HEK293 (cell line): ENCODE measurements at regions not wholly inside any gene's neighbourhood (a gene's known extent, or its start where the extent isn't known, plus 50 kb on each side); places are given as distances from the start of the nearest gene placed in this dataset.

Experiments
- CTCF ChIA-PET: fragments of 350-600 bp; formaldehyde crosslinking; extraction: SDS; loops from one replicate; lab custom pipeline; 2021; ENCODE audit warnings: antibody characterized with exemption; lab: Yijun Ruan, JAX
- POLR2A ChIA-PET: fragments of 300-600 bp; formaldehyde crosslinking; extraction: SDS; loops from one replicate; lab custom pipeline; 2020; ENCODE audit warnings: antibody characterized with exemption, inconsistent platforms; lab: Yijun Ruan, JAX
- H3K27ac ChIP-seq: fragments of 200-500 bp; sonication (Bioruptor generic); 2 replicates; pipeline ENCODE4 v1.5.1; 2014; ENCODE audit warnings: low read depth, low read length, control low read depth, inconsistent platforms; ENCODE audit errors: extremely low read depth
- H3K36me3 ChIP-seq, 2 experiments: fragments of 200-500 bp in 1 of 2; sonication (Bioruptor generic) in 1 of 2; 1 replicate in 1 of 2; 2 replicates in 1 of 2; pipeline ENCODE4 v1.5.1; 2014 to 2017; ENCODE audit warnings: inconsistent platforms in 2 of 2, low read length in 2 of 2; ENCODE audit not compliant: control insufficient read depth in 2 of 2, insufficient read depth in 1 of 2
- H3K4me1 ChIP-seq: fragments of 200-500 bp; sonication (Bioruptor generic); 2 replicates; pipeline ENCODE4 v1.5.1; 2014; ENCODE audit warnings: mild to moderate bottlenecking, low read length, inconsistent platforms; ENCODE audit not compliant: control insufficient read depth, insufficient read depth
- H3K4me3 ChIP-seq: 2 replicates; pipeline ENCODE4 v1.5.1; 2011; ENCODE audit warnings: low read depth, mild to moderate bottlenecking, control low read depth, low read length, moderate library complexity
- H3K9me3 ChIP-seq: fragments of 200-500 bp; sonication (Bioruptor generic); 2 replicates; pipeline ENCODE4 v1.5.1; 2014; ENCODE audit warnings: low read depth, low read length, inconsistent platforms; ENCODE audit not compliant: control insufficient read depth, insufficient read depth
- HIC1 ChIP-seq: fragments of 450-650 bp; formaldehyde crosslinking; IDR thresholded peaks from 2 replicates; pipeline ENCODE4 v1.5.1; 2016; ENCODE audit warnings: missing biosample characterization, missing genetic modification characterization
- HOXA7 ChIP-seq: sonication (generic); formaldehyde crosslinking; IDR thresholded peaks from 2 replicates; pipeline ENCODE4 v1.8.1; 2022; ENCODE audit warnings: missing genetic modification reagents, borderline replicate concordance
- PRDM1 ChIP-seq: fragments of 450-650 bp; formaldehyde crosslinking; IDR thresholded peaks from 2 replicates; pipeline ENCODE4; 2016; ENCODE audit warnings: missing biosample characterization, missing genetic modification characterization
- RBAK ChIP-seq: fragments of 450-650 bp; formaldehyde crosslinking; IDR thresholded peaks from 2 replicates; pipeline ENCODE4 v1.5.1; 2016; ENCODE audit warnings: missing biosample characterization, missing genetic modification characterization
- SALL2 ChIP-seq: fragments of 450-650 bp; formaldehyde crosslinking; IDR thresholded peaks from 2 replicates; pipeline ENCODE4 v1.5.0; 2017; ENCODE audit warnings: missing biosample characterization, mild to moderate bottlenecking, missing genetic modification characterization, borderline replicate concordance
- SETDB1 ChIP-seq: IDR thresholded peaks from one replicate; pipeline ENCODE4 v1.6.1; 2017; ENCODE audit warnings: mild to moderate bottlenecking, low read length, moderate library complexity, mixed read lengths; ENCODE audit not compliant: insufficient read length
- ZBTB1 ChIP-seq: fragments of 450-650 bp; formaldehyde crosslinking; IDR thresholded peaks from 2 replicates; pipeline ENCODE4 v1.5.1; 2016; ENCODE audit warnings: missing biosample characterization, missing genetic modification characterization
- ZBTB26 ChIP-seq: fragments of 450-650 bp; formaldehyde crosslinking; optimal IDR thresholded peaks from 2 replicates; pipeline ENCODE3; 2016; ENCODE audit warnings: missing biosample characterization, mild to moderate bottlenecking, missing genetic modification characterization
- ZBTB44 ChIP-seq: fragments of 450-650 bp; IDR thresholded peaks from 2 replicates; pipeline ENCODE4 v1.5.1; 2018; ENCODE audit warnings: missing biosample characterization, mild to moderate bottlenecking, missing genetic modification characterization
- ZNF10 ChIP-seq: fragments of 450-650 bp; formaldehyde crosslinking; IDR thresholded peaks from 2 replicates; pipeline ENCODE4 v1.5.1; 2017; ENCODE audit warnings: missing biosample characterization, missing genetic modification characterization
- ZNF114 ChIP-seq: fragments of 450-650 bp; formaldehyde crosslinking; IDR thresholded peaks from 2 replicates; pipeline ENCODE4 v1.5.0; 2017; ENCODE audit warnings: missing biosample characterization, missing genetic modification characterization
- ZNF121 ChIP-seq: fragments of 450-650 bp; formaldehyde crosslinking; IDR thresholded peaks from 2 replicates; pipeline ENCODE4 v1.5.1; 2016; ENCODE audit warnings: missing biosample characterization, missing genetic modification characterization
- ZNF146 ChIP-seq: fragments of 450-650 bp; formaldehyde crosslinking; IDR thresholded peaks from 2 replicates; pipeline ENCODE4 v1.5.1; 2016; ENCODE audit warnings: missing biosample characterization, missing genetic modification characterization
- ZNF155 ChIP-seq: fragments of 450-650 bp; formaldehyde crosslinking; IDR thresholded peaks from 2 replicates; pipeline ENCODE4 v1.5.1; 2016; ENCODE audit warnings: missing biosample characterization, missing genetic modification characterization
- ZNF19 ChIP-seq: fragments of 450-650 bp; formaldehyde crosslinking; IDR thresholded peaks from 2 replicates; pipeline ENCODE4; 2016; ENCODE audit warnings: missing biosample characterization, missing genetic modification characterization, low read depth
- ZNF2 ChIP-seq: fragments of 450-650 bp; formaldehyde crosslinking; IDR thresholded peaks from 2 replicates; pipeline ENCODE4 v1.5.1; 2016; ENCODE audit warnings: missing biosample characterization, missing genetic modification characterization
- ZNF23 ChIP-seq: fragments of 450-650 bp; formaldehyde crosslinking; IDR thresholded peaks from 2 replicates; pipeline ENCODE4 v1.5.1; 2016; ENCODE audit warnings: missing biosample characterization, missing genetic modification characterization, borderline replicate concordance
- ZNF433 ChIP-seq: fragments of 450-650 bp; formaldehyde crosslinking; IDR thresholded peaks from 2 replicates; pipeline ENCODE4 v1.5.1; 2016; ENCODE audit warnings: missing biosample characterization, missing genetic modification characterization, low read depth
- ZNF639 ChIP-seq: fragments of 450-650 bp; formaldehyde crosslinking; IDR thresholded peaks from 2 replicates; pipeline ENCODE4 v1.5.1; 2016; ENCODE audit warnings: missing biosample characterization, missing genetic modification characterization
- ZNF664 ChIP-seq: fragments of 450-650 bp; formaldehyde crosslinking; IDR thresholded peaks from 2 replicates; pipeline ENCODE4 v1.5.1; 2016; ENCODE audit warnings: missing biosample characterization, missing genetic modification characterization
- ZNF843 ChIP-seq: fragments of 450-650 bp; formaldehyde crosslinking; IDR thresholded peaks from 2 replicates; pipeline ENCODE4 v1.5.1; 2016; ENCODE audit warnings: missing biosample characterization, missing genetic modification characterization
- ZSCAN16 ChIP-seq: fragments of 450-650 bp; formaldehyde crosslinking; IDR thresholded peaks from 2 replicates; pipeline ENCODE4 v1.5.1; 2016; ENCODE audit warnings: missing biosample characterization, missing genetic modification characterization
- TF ChIP-seq, protein P1 (sequence below): fragments of 450-650 bp; formaldehyde crosslinking; IDR thresholded peaks from 2 replicates; pipeline ENCODE4 v1.5.1; 2016; ENCODE audit warnings: missing biosample characterization, missing genetic modification characterization
- TF ChIP-seq, protein P2 (sequence below): fragments of 450-650 bp; formaldehyde crosslinking; IDR thresholded peaks from 2 replicates; pipeline ENCODE4 v1.5.1; 2017; ENCODE audit warnings: missing biosample characterization, missing genetic modification characterization

- no peak overlapping the region for H3K4me3 ChIP-seq
- CTCF ChIA-PET, result no interaction called here
- no peaks in the 10 kb centered on the region for H3K4me1 ChIP-seq
- H3K9me3 ChIP-seq, result peaks cover 4% of the 10 kb centered on the region
- no peaks in the 10 kb centered on the region for H3K36me3 ChIP-seq
- TF ChIP-seq ZNF23 (tag by site-specific recombination) (no peak), ZNF155 (tag by site-specific recombination) (no peak), ZBTB44 (tag by site-specific recombination) (no peak), ZNF664 (no peak), ZNF639 (tag by site-specific recombination) (no peak), ZNF114 (tag by site-specific recombination) (no peak), RBAK (tag by site-specific recombination) (no peak)
- TF ChIP-seq, protein P1, sequence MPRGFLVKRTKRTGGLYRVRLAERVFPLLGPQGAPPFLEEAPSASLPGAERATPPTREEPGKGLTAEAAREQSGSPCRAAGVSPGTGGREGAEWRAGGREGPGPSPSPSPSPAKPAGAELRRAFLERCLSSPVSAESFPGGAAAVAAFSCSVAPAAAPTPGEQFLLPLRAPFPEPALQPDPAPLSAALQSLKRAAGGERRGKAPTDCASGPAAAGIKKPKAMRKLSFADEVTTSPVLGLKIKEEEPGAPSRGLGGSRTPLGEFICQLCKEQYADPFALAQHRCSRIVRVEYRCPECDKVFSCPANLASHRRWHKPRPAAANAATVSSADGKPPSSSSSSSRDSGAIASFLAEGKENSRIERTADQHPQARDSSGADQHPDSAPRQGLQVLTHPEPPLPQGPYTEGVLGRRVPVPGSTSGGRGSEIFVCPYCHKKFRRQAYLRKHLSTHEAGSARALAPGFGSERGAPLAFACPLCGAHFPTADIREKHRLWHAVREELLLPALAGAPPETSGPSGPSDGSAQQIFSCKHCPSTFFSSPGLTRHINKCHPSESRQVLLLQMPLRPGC (tag by site-specific recombination), result no peak
- no peak overlapping the region for H3K27ac ChIP-seq
- POLR2A ChIA-PET, result no interaction called here
These were observed 171.4 kb downstream of the EDEM1 start for GRCh38 chr3:5358911-5359310.

- ChIA-PET CTCF (no interaction called here), POLR2A (no interaction called here)
- Histone ChIP-seq H3K4me3 (no peak overlapping the region), H3K27ac (no peak overlapping the region), H3K36me3 (no peaks in the 10 kb centered on the region), H3K4me1 (no peaks in the 10 kb centered on the region), H3K9me3 (peaks cover 4% of the 10 kb centered on the region)
- no peak for TF ChIP-seq ZNF146
- TF ChIP-seq ZNF2 (tag by site-specific recombination), result no peak
- TF ChIP-seq PRDM1 (tag by site-specific recombination), result peak; percentile 95
- no peak for TF ChIP-seq ZBTB1 (tag by site-specific recombination)
- no peak for TF ChIP-seq ZNF433
These were observed 172.9 kb downstream of the EDEM1 start for GRCh38 chr3:5360453-5360852.

DNA sequence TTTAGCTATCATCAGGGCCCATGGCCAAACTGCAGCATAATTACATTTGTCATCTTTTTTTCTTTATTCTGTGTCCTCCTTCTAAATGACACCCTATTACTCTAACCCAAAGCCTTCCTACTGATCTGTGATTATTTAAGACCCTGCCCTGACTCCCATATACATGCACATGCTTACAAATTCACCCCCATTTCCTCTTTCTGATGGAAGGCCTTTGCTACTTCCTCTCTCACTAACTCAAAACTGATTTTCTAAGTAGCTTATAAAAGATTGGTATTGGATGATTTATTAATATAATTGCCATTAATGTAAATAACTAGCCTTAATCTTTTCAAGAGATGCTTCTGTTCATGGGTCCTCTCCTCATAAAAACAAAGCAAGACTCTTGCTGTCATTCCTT is 179.2 kb downstream of the EDEM1 start:
- POLR2A ChIA-PET, result no interaction called here
- Histone ChIP-seq H3K36me3 (no peaks in the 10 kb centered on the region), H3K27ac (no peak overlapping the region), H3K4me1 (no peaks in the 10 kb centered on the region), H3K9me3 (no peaks in the 10 kb centered on the region; the same call in 1 of the 2 replicates), H3K4me3 (no peak overlapping the region)
- no peak for TF ChIP-seq SALL2 (tag by site-specific recombination)
- no peak for TF ChIP-seq ZNF121 (tag by site-specific recombination)
- no peak for TF ChIP-seq ZNF19
- no peak for TF ChIP-seq ZNF843 (tag by site-specific recombination)
- TF ChIP-seq SETDB1, result no peak
- TF ChIP-seq ZNF10 (tag by site-specific recombination), result no peak
- no peak for TF ChIP-seq HOXA7 (CRISPR knock-in tag)
- TF ChIP-seq ZSCAN16 (tag by site-specific recombination), result no peak
- TF ChIP-seq, protein P2, sequence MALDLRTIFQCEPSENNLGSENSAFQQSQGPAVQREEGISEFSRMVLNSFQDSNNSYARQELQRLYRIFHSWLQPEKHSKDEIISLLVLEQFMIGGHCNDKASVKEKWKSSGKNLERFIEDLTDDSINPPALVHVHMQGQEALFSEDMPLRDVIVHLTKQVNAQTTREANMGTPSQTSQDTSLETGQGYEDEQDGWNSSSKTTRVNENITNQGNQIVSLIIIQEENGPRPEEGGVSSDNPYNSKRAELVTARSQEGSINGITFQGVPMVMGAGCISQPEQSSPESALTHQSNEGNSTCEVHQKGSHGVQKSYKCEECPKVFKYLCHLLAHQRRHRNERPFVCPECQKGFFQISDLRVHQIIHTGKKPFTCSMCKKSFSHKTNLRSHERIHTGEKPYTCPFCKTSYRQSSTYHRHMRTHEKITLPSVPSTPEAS, result no peak
- TF ChIP-seq ZBTB26 (tag by site-specific recombination), result no peak
- no peak for TF ChIP-seq HIC1 (tag by site-specific recombination)
- CTCF ChIA-PET, result no interaction called here
